NCI-H2081 treated with DMSO at 0.1 percent for 48 hours (cell line): ENCODE measurements at regions not wholly inside any gene's neighbourhood (a gene's known extent, or its start where the extent isn't known, plus 50 kb on each side); places are given as distances from the start of the nearest gene placed in this dataset.
"Not testable (repeated sequence)": the region's sequence is repeated elsewhere in the genome, so short reads cannot be mapped to it uniquely, and the experiment has no call there.

Experiments used
- DNase-seq: peaks from one replicate; lab custom pipeline; 2025; lab: John Stamatoyannopoulos, UW

DNA sequence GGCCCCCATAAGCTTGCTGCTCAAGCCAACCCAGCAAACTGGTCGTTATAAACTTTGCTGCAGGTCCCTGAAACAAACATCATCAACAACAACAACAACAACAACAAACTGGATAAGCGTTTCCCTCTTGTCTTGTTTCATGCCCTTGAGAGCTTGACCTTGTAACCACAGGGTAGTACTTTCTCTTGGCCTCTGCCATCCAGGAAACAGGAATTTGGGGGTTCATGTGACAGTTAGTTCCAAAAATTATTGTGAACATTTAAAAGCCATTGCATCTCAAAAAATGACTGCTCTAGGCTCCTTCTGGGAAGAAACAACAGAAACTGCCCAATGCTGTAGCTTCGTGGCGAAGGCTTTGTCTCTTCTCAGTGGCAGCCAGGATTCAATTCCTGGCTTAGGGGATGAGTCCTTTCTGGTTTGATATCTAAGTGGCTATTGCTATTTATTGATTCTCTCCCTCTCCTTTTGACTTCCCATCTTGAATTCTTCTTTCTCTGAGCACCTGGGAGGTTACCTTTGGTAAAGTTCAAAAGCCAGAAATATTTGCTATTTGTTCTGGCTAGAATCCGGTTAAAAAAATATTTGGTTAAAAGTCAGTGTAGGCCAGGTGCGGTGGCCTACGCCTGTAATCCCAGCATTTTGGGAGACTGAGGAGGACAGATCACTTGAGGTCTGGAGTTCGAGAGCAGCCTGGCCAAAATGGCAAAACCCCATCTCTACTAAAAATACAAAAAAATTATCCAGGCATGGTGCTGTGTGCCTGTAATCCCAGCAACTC is 52.0 kb upstream of the CPM start:
- DNase-seq = no peak

DNA sequence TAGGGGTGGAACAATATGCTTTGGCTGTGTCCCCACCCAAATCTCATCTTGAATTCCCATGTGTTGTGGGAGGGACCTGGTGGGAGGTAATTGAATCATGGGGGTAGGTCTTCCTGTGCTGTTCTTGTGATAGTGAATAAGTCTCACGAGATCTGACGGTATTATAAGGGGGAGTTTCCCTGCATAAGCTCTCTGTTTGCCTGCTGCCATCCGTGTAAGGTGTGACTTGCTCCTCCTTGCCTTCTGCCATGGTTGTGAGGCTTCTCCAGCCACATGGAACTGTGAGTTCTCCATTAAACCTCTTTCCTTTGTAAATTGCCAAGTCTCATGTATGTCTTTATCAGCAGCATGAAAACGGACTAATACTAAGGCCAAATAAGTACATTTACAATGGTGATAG is 64.6 kb upstream of the CPM start:
- DNase-seq = not testable (repeated sequence)

DNA sequence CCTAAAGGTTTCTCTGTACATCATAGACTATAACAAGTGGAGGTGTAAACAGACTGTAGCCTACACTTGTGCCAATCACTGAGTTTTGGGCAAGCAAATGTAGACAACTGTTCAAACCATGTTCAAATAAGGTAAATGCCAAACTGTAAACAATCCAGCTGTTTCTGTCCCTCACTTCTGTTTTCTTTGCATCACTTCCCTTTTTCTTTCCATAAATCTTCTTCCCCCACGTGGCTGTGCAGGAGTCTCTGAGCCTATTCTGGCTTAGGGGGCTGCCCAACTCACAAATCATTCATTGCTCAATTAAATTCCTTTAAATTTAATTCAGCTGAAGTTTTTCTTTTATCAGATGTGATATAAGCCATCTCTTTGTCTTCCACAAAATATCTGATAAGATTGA is 65.1 kb upstream of the CPM start:
- DNase-seq = no peak

DNA sequence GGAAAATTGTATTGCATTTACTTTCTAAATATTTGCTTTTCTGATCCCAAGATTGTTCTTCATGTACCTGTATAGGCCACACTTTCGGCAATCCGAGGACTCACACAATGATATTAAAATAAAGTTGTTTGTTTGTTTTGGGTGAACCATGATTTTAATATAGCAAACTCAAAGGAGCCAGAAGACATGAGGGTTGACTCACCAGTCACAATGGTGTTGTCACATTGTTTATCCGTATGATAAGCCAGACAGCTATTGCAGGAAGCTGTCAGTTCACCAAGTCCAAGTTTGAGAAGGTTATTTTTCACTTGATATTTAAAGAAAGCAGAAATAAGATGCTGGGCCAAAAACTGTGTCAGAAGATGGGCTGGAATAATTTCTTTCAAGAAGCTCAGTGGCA is 67.1 kb upstream of the CPM start:
- no peak for DNase-seq

DNA sequence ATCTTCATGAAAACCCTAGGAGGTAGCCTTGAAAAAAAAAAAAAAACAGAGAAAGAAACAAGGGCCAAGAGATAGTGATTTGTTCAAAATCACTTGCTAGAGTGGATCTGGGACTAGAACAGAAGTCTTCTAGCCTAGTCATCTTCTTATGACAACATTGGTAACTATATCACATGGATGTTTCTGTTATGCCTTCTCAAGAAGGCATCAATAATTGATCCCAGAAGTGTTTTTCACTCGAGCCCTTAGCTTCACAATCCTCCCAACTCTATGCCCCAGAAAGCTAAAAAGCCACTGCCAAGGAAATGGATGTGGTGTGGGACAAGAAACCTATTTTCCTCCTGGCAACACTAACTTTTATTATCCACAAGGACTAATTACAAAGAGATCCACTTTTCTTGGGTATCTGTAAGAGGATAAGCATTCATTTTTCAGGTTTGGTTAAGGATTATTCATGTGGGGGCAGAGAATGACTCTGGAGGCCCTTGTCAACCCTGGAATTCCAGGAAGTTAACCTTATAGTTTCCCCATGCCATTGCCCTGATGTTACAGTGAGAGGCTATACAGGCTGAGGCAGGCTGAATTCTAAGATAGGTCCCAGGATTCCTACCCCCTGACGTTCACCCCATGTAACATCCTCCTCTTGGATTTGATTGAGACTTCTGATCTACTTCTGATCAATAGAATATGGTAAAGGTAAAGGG is 67.7 kb upstream of the CPM start:
- no peak for DNase-seq

DNA sequence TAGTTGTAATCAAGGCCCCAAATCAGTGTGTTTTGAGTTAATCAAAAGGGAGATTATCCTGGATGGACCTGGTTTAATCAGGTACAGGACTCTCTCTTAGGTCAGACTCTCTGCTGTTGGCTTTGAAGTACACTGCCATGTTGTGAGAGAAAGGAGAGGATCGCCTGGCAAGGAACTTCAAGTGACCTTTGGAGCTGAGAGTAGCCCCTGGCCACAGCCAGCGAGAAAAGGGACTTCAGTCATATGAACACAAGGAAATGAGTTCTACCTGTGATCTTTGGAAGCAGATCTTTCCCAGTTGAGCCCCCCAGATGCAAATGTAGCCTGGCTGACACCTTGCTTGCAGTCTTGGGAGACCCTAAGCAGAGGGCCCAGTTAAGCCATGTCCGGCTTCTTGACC is 68.3 kb upstream of the CPM start:
- no peak for DNase-seq

DNA sequence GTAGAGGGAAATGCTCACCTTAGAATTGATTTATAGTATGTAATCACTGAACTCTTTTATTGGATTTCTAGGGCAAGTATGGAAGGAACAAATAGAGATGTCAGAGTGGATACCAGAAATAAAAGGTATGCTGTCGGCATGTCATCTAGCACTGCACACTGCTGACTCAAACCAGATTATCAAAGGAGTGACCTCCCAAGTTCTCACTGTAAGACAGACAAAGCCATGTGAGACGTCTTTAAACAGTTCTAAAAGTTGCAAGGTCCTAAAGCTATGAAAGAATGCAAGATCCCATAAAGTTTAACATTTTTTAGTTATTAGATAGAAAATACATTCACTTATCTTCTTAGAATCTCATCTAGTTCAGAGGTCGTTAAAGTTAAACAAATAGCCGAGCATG is 70.0 kb upstream of the CPM start:
- DNase-seq = no peak

DNA sequence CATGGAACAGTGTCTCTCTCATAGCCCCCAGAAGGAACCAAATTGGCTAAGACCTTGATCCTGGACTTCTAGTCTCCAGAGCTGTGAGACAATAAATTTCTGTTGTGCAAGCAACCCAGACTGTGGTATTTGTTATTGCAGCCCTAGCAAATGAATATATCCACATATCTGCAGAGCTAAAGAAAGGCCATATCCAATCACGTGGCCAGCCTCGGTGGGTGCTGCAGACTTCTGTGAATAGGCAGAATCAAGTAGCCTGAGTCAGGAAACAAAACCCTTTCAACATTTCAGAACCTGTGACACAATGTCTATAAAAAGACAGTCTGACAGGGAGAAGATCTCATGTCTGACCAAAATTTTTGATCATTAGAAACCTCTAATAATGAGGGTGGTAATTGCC is 71.0 kb upstream of the CPM start:
- no peak for DNase-seq

DNA sequence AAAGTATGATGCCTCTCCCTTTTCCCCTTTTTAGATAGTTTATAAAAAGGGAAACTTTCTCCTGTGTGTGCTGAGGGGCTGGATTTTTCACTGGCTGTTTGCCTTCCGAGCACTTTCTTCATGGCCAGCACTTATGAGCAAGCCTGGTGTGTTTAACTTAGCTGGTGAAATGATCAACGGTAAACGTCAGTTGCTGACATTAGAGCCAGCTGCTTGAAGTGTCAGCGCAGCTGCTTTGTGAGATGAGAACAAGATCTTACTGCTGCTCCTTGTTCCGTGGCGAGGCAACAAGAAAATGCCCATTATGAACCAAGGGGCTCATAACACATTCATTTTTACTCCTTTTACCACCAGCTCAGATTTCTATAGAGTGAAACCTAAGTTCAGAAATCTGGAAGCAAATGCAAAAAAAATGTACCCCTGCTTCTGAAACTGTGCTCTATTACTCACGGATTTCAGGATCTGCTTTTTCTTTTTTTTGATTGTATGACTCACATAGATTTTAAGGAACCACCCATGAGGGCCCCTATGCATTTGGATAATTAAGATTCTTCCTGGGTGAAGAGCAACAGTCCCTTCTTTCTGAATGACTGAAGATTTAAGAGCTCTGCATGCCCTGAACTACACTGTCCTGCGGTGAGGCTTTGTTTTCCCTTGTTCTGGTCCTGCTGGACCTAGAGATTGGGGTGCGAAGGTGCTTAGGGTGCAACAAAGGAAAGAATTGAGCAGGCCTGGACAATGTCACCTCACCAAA is 74.3 kb upstream of the CPM start:
- DNase-seq = peak; percentile 19

DNA sequence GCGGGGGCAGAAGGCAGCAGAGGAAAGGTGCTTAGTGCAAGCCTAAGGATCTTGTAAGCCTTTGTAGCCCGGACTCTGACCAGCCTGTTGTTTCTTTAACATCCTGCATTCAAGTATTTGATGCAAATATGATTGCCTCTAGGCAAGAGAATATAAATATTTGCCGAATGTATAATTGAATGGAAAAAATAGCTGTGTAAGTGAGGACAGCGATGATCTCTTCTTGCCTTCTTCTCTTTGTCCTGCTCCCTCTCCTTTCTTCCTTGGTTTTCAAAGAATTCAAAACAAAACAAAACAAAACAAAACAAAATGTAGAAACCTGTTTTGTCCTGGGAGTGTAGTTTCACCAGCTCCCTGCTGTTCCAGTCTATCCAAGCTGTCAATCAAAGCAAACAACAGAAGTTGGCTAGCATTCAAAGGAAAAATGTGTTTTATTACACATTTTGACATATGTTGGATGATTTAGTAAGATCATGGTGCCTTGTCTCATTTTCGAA is 74.9 kb upstream of the CPM start:
- no peak for DNase-seq

DNA sequence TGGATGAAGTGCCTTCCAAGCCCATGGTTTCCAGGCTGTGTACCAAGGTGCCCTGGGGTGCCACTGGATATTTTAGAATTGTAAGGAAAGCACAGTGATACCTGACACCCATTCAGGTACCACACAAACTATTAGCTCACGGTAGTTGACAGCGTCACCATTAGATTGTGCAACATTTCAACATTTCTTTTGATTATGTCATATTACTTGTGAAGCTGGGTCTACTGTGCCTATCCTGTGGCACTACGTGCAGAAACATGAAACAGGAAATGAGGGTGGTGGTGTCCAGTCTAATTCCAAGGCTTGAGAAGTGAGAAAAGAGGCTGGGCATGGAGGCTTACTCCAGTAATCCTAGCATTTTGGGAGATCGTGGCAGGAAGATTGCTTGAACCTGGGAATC is 75.5 kb upstream of the CPM start:
- DNase-seq = no peak

DNA sequence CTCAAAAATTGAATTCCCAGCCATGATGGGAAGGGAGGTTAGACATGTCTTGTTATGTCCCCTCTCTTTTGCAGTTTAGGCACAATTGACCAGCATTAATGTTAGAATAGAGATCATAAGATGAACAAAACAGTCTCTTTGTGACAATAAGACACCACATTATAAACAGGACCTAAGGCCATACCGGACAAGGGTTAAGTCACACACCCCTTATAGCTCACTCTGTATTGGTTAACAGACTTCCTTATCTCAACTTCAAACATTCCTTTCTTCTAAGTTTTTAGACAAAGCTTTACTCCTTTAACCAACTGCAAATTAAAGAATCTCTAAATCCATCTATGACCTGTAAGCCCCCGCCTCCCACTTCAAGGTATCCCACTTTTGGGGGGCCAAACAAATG is 81.1 kb upstream of the CPM start:
- DNase-seq = no peak

DNA sequence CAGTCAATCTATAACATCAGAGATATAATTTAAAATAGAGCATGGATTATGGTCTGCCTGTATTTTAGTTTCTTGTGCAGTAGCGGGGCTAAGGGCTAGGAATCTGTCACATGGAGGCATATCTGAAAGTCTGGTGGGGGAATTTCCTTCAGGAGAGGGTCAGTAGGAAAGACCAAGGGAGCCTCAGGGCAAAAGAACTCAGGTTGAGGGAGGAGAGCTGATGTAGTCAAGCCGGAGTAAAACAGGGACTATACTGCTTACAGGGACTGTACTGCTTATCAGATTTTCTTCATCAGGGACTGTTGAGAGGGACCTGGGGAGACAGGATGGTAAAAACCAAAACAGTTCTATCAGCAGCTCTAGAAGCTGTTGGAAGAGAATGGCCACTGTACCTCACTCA is 82.0 kb upstream of the CPM start:
- no peak for DNase-seq

DNA sequence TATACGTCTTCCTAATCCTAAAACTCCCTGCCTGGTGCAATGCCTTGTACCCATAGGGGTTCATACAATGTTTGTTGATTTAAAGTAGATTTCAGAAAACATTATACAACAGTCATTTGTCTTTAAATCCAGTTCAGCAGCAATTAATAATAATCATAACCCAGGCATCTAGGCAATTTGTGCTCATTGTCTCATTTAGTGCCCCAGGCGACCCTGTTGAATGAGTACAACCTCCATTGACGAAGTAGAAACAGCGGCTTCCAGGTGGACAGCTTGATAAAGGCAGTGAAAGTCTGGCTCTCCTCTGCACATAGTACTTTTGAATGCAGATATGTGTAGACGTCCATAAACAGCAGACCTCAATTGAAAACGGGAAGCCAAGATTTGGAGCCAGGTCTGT is 82.9 kb upstream of the CPM start:
- DNase-seq = no peak

DNA sequence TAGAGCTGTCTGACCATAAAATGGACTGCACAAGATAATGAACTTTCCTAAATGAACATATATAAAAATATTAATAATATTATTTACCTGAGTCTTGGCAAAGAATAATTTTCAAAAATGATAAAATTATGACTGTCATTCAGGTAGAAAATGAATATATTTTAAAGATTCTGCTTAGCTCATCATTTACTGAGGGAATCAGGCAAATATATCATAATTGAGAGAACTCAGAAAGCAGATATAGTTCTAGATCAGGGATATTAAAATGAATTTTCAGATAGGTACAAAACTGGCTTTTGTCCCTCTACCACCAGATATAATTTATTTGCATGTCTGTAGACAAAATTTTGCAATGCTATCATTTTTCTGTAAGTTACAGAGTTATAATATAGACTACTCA is 86.1 kb upstream of the CPM start:
- DNase-seq = no peak

DNA sequence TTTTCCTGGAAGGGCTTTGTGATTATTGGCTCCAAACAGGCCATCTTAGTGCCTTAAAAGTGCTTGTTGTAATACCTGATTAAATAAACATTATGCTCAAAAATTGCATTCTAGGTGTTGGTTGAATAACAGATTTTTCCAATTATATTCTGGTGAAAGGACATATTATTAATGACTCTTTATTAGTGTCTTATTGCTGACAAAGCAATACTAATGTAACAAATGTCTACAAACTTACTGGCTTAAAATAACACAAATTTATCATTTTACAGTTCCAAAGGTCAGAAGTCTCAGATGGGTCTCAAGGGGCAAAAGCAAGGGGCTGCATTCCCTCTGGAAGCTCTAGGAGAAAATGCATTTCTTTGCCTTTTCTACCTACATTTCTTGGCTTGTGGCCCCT is 86.9 kb upstream of the CPM start:
- DNase-seq = no peak

DNA sequence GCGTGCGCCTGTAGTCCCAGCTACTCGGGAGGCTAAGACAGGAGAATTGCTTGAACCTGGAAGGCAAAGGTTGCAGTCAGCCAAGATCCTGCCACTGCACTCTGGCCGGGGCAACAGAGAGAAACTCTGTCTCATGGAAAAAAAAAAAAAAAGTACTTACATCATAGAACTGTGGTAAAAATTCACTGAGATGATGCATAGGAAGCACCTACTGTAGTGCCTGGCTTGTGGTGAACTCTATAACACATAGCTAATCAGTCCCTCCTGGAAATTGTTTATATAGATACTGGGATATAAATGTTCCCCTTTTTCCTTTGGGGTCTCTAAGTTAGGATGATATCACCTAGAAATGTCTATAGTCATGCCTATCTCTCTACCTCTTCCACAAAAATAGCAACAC is 89.7 kb upstream of the CPM start:
- no peak for DNase-seq

DNA sequence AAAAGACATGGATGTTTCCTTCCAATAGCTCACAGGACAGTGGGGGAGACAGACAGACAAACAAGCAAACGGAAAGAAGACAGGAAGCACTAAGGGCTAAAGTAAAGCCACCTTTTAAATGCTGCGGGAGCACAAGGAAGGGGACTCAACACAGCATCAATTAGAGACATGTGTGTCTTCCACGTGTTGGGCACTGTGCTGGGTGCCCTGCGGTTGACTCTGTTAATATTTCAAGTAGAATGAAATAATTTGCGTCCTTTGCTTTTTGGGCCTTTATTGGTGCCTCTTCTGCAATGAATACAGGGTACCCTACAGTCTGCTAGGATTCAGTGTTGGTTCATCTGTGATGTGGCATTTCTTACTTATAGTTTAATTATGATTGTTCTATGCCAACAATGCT is 90.9 kb upstream of the CPM start:
- no peak for DNase-seq

DNA sequence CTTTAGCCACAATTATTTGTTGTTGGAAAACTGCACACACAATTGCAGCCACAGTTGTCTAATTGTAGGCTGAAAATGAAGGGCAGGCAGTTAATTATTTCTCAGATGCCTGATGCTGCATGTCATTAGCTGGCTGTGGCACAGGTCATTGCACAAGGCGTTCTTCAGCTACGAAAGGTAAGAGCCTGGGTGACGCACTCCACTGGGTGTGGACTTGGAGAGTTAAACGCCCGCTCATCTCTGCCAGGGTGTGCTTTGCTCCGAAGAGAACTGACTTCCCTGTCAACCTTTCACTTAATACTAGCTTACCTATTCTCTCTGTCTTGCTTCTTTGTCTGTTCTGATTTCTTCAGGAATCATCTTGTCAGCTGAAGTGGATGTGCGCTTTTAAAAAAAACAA is 91.4 kb upstream of the CPM start:
- DNase-seq = no peak

DNA sequence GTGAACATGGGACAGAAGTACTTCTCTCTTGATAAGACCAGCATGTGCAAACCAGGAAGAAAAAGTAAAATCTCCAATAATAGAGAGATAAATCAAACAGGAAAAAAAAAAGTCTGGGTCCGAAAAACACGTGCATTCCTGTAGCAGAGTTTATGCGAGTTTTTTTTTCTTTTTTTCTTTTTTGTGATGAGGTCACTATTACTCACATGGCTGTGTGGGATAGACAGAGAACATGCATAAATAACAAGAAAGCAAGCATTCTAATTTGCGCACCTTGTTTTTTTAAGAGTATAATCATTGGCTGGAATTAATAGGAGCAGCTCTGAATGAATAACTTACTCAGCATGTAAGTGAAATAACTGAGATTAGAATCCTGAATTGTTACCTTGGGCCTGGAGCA is 91.9 kb upstream of the CPM start:
- no peak for DNase-seq

DNA sequence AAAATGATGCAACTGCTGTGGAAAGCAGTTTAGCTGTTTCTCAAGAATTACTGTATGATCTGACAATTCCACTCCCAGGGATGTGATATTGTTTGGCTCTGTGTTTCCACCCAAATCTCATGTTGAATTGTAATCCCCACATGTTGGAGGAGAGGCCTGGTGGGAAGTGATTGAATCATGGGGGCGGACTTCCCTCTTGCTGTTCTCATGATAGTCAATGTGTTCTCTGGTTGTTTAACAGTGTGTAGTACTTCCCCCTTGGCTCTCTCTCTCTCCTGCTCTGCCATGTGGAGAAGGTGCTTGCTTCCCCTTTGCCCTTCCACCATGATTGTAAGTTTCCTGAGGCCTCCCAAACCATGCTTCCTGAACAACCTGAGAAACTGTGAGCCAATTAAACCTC is 93.4 kb upstream of the CPM start:
- no peak for DNase-seq

DNA sequence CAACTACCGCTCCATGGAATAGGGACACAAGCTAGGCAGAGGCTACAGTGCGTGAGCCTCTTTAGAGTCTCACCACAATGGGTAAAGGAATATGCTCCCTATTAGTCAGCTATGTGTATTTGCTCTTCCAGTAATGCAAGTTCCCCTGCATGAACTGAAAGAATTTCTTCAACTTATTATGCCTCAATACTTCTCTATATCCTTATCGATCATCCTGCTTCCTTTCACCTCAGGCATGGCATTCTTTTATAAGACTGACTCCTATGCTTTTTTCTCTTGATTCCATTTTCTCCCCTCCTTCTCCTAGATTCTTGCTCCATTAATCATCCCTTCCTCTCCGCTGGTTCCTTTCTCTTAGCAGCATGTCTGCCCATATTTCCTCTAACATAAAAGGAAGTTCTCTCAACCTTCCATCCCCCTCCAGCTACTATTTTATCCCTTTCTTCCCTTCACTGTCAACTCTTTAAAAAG is 94.5 kb upstream of the CPM start:
- no peak for DNase-seq
